ENCODE measurements at regions not wholly inside any gene's neighbourhood (a gene's known extent, or its start where the extent isn't known, plus 50 kb on each side); places are given as distances from the start of the nearest gene placed in this dataset.

DNA sequence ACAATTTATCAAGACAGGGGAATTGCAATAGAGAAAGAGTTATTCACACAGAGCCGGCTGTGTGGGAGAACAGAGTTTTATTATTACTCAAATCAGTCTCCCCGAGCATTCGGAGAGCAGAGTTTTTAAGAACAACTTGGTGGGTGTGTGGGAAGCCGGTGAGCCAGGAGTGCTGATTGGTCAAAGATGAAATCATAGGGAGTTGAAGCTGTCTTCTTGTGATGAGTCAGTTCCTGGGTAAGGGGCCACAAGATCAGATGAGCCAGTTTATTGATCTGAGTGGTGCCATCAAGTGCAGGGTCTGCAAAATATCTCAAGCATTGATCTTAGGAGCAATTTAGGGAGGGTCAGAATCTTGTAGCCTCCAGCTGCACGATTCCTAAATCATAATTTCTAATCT is 50.0 kb upstream of the ECI2 start:
- H3K27ac ChIP-seq: no peak overlapping the region
- TF ChIP-seq, protein P1, sequence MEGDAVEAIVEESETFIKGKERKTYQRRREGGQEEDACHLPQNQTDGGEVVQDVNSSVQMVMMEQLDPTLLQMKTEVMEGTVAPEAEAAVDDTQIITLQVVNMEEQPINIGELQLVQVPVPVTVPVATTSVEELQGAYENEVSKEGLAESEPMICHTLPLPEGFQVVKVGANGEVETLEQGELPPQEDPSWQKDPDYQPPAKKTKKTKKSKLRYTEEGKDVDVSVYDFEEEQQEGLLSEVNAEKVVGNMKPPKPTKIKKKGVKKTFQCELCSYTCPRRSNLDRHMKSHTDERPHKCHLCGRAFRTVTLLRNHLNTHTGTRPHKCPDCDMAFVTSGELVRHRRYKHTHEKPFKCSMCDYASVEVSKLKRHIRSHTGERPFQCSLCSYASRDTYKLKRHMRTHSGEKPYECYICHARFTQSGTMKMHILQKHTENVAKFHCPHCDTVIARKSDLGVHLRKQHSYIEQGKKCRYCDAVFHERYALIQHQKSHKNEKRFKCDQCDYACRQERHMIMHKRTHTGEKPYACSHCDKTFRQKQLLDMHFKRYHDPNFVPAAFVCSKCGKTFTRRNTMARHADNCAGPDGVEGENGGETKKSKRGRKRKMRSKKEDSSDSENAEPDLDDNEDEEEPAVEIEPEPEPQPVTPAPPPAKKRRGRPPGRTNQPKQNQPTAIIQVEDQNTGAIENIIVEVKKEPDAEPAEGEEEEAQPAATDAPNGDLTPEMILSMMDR (conservative IDR thresholded peaks at IDR 0.05): no peak

All from VCaP (cell line).